HepG2 (cell line): ENCODE measurements at regions not wholly inside any gene's neighbourhood (a gene's known extent, or its start where the extent isn't known, plus 50 kb on each side); places are given as distances from the start of the nearest gene placed in this dataset.
A peak's percentile ranks its signal among the peaks of the same experiment; 100 is the strongest.

Experiments
- GABPB1 ChIP-seq: IDR thresholded peaks from 2 replicates; pipeline ENCODE4 v1.6.1; 2016; ENCODE audit warnings: mild to moderate bottlenecking, missing genetic modification reagents, moderate library complexity, missing compliant biosample characterization
- HCFC1 ChIP-seq: fragments of 150-350 bp; IDR thresholded peaks from 2 replicates; pipeline ENCODE4 v1.6.1; 2014; ENCODE audit warnings: low read depth, low read length
- PRPF4 ChIP-seq: fragments of 200-400 bp; formaldehyde crosslinking; IDR thresholded peaks from 2 replicates; pipeline ENCODE4 v1.6.1; 2016; ENCODE audit warnings: low read length, low read depth; ENCODE audit not compliant: poor library complexity, severe bottlenecking
- TBX2 ChIP-seq: sonication (generic); formaldehyde crosslinking; IDR thresholded peaks from 2 replicates; pipeline ENCODE4 v1.5.0; 2020; ENCODE audit warnings: missing genetic modification reagents, mild to moderate bottlenecking, borderline replicate concordance
- ZBTB8A ChIP-seq: sonication (generic); formaldehyde crosslinking; IDR thresholded peaks from 2 replicates; pipeline ENCODE4 v1.4.0; 2020; ENCODE audit warnings: mild to moderate bottlenecking, low read depth, missing genetic modification reagents, borderline replicate concordance
- ZNF44 ChIP-seq: sonication (generic); formaldehyde crosslinking; IDR thresholded peaks from 2 replicates; pipeline ENCODE4 v1.5.1; 2020; ENCODE audit warnings: mild to moderate bottlenecking, missing genetic modification reagents
- ZNF678 ChIP-seq: sonication (generic); formaldehyde crosslinking; IDR thresholded peaks from 2 replicates; pipeline ENCODE4 v1.4.0; 2020; ENCODE audit warnings: mild to moderate bottlenecking, missing genetic modification reagents
- ZSCAN20 ChIP-seq: sonication (generic); formaldehyde crosslinking; IDR thresholded peaks from 2 replicates; pipeline ENCODE4 v1.4.0; 2020; ENCODE audit warnings: missing genetic modification reagents, mild to moderate bottlenecking, borderline replicate concordance
- TF ChIP-seq, protein P1 (sequence below): sonication (generic); formaldehyde crosslinking; IDR thresholded peaks from 2 replicates; pipeline ENCODE4 v1.5.0; 2020; ENCODE audit warnings: mild to moderate bottlenecking, missing genetic modification reagents, borderline replicate concordance
- TF ChIP-seq, protein P2 (sequence below): sonication (generic); formaldehyde crosslinking; conservative IDR thresholded peaks from 2 replicates; pipeline ENCODE4 v1.8.0; 2022; ENCODE audit warnings: low read depth, missing genetic modification reagents
- TF ChIP-seq, protein P3 (sequence below): sonication (generic); formaldehyde crosslinking; IDR thresholded peaks from 2 replicates; pipeline ENCODE4 v1.4.0; 2020; ENCODE audit warnings: missing genetic modification reagents
- TF ChIP-seq, protein P4 (sequence below): conservative IDR thresholded peaks from 2 replicates; pipeline ENCODE4 v1.6.1; 2018; ENCODE audit warnings: missing genetic modification reagents
- TF ChIP-seq, protein P5 (sequence below): sonication (generic); formaldehyde crosslinking; IDR thresholded peaks from 2 replicates; pipeline ENCODE4 v1.4.0; 2020; ENCODE audit warnings: missing genetic modification reagents

DNA sequence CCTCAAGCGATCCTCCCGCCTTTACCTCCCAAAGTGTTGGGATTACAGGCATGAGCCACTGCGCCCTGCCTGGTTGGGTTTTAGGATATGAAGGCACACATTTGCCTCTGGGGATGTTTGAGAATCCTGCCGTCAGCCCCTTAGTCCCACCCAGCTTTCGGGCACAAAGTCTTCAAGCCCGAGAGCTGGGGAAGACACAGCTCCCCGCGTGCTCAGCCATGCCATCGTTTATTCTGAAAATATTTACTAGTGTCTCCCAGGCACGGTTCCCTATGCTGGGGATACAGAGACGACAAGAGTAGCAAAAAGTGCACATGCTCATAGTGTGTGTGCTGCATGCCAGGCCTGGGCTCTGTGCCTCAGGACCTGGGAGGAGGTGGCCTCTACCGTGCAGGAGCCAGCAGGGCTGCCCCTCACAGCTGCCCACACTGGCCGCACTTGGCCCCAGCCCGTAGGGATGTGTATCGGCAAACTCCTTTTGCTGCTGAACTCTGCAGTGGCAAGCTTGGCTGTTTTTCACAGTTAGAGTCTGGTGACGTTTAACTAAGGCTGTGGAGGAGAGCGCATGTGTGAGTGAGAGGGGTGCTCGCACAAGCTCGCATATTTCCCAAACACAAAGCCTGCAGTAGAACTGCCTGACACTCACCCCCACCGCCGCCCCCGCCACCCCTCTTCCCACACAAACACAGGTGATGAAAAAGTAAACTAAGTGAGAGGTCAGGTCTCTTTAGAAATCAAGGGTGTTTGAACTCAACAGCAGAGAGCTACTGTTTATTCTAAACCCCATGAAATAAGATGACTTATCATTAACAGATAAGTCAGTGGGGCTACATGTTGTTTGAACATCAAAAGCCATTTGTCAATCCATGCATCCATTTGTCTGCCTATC is 266.4 kb downstream of the MRTFB start (continued):
- TF ChIP-seq, protein P1, sequence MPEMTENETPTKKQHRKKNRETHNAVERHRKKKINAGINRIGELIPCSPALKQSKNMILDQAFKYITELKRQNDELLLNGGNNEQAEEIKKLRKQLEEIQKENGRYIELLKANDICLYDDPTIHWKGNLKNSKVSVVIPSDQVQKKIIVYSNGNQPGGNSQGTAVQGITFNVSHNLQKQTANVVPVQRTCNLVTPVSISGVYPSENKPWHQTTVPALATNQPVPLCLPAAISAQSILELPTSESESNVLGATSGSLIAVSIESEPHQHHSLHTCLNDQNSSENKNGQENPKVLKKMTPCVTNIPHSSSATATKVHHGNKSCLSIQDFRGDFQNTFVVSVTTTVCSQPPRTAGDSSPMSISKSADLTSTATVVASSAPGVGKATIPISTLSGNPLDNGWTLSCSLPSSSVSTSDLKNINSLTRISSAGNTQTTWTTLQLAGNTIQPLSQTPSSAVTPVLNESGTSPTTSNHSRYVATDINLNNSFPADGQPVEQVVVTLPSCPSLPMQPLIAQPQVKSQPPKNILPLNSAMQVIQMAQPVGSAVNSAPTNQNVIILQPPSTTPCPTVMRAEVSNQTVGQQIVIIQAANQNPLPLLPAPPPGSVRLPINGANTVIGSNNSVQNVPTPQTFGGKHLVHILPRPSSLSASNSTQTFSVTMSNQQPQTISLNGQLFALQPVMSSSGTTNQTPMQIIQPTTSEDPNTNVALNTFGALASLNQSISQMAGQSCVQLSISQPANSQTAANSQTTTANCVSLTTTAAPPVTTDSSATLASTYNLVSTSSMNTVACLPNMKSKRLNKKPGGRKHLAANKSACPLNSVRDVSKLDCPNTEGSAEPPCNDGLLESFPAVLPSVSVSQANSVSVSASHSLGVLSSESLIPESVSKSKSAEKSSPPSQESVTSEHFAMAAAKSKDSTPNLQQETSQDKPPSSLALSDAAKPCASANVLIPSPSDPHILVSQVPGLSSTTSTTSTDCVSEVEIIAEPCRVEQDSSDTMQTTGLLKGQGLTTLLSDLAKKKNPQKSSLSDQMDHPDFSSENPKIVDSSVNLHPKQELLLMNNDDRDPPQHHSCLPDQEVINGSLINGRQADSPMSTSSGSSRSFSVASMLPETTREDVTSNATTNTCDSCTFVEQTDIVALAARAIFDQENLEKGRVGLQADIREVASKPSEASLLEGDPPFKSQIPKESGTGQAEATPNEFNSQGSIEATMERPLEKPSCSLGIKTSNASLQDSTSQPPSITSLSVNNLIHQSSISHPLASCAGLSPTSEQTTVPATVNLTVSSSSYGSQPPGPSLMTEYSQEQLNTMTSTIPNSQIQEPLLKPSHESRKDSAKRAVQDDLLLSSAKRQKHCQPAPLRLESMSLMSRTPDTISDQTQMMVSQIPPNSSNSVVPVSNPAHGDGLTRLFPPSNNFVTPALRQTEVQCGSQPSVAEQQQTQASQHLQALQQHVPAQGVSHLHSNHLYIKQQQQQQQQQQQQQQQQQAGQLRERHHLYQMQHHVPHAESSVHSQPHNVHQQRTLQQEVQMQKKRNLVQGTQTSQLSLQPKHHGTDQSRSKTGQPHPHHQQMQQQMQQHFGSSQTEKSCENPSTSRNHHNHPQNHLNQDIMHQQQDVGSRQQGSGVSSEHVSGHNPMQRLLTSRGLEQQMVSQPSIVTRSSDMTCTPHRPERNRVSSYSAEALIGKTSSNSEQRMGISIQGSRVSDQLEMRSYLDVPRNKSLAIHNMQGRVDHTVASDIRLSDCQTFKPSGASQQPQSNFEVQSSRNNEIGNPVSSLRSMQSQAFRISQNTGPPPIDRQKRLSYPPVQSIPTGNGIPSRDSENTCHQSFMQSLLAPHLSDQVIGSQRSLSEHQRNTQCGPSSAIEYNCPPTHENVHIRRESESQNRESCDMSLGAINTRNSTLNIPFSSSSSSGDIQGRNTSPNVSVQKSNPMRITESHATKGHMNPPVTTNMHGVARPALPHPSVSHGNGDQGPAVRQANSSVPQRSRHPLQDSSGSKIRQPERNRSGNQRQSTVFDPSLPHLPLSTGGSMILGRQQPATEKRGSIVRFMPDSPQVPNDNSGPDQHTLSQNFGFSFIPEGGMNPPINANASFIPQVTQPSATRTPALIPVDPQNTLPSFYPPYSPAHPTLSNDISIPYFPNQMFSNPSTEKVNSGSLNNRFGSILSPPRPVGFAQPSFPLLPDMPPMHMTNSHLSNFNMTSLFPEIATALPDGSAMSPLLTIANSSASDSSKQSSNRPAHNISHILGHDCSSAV, result no peak
- TF ChIP-seq PRPF4 (no peak), ZBTB8A (CRISPR knock-in tag) (no peak), HCFC1 (no peak), ZSCAN20 (CRISPR knock-in tag) (peak; percentile 38; the same call in 1 of the 2 replicates), GABPB1 (peak; percentile 62; the same call in 1 of the 2 replicates), TBX2 (CRISPR knock-in tag) (0 out of 2 replicates have a peak, but pooled peaks have one; percentile 73), ZNF44 (CRISPR knock-in tag) (no peak), ZNF678 (CRISPR knock-in tag) (no peak)
- TF ChIP-seq, protein P2, sequence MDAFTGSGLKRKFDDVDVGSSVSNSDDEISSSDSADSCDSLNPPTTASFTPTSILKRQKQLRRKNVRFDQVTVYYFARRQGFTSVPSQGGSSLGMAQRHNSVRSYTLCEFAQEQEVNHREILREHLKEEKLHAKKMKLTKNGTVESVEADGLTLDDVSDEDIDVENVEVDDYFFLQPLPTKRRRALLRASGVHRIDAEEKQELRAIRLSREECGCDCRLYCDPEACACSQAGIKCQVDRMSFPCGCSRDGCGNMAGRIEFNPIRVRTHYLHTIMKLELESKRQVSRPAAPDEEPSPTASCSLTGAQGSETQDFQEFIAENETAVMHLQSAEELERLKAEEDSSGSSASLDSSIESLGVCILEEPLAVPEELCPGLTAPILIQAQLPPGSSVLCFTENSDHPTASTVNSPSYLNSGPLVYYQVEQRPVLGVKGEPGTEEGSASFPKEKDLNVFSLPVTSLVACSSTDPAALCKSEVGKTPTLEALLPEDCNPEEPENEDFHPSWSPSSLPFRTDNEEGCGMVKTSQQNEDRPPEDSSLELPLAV (CRISPR knock-in tag), result no peak
- TF ChIP-seq, protein P3, sequence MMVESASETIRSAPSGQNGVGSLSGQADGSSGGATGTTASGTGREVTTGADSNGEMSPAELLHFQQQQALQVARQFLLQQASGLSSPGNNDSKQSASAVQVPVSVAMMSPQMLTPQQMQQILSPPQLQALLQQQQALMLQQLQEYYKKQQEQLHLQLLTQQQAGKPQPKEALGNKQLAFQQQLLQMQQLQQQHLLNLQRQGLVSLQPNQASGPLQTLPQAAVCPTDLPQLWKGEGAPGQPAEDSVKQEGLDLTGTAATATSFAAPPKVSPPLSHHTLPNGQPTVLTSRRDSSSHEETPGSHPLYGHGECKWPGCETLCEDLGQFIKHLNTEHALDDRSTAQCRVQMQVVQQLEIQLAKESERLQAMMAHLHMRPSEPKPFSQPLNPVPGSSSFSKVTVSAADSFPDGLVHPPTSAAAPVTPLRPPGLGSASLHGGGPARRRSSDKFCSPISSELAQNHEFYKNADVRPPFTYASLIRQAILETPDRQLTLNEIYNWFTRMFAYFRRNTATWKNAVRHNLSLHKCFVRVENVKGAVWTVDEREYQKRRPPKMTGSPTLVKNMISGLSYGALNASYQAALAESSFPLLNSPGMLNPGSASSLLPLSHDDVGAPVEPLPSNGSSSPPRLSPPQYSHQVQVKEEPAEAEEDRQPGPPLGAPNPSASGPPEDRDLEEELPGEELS (CRISPR knock-in tag), result peak; percentile 62
- TF ChIP-seq, protein P4, sequence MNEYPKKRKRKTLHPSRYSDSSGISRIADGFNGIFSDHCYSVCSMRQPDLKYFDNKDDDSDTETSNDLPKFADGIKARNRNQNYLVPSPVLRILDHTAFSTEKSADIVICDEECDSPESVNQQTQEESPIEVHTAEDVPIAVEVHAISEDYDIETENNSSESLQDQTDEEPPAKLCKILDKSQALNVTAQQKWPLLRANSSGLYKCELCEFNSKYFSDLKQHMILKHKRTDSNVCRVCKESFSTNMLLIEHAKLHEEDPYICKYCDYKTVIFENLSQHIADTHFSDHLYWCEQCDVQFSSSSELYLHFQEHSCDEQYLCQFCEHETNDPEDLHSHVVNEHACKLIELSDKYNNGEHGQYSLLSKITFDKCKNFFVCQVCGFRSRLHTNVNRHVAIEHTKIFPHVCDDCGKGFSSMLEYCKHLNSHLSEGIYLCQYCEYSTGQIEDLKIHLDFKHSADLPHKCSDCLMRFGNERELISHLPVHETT, result no peak
- TF ChIP-seq, protein P5, sequence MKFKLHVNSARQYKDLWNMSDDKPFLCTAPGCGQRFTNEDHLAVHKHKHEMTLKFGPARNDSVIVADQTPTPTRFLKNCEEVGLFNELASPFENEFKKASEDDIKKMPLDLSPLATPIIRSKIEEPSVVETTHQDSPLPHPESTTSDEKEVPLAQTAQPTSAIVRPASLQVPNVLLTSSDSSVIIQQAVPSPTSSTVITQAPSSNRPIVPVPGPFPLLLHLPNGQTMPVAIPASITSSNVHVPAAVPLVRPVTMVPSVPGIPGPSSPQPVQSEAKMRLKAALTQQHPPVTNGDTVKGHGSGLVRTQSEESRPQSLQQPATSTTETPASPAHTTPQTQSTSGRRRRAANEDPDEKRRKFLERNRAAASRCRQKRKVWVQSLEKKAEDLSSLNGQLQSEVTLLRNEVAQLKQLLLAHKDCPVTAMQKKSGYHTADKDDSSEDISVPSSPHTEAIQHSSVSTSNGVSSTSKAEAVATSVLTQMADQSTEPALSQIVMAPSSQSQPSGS (CRISPR knock-in tag), result no peak
